ENCODE measurements at regions not wholly inside any gene's neighbourhood (a gene's known extent, or its start where the extent isn't known, plus 50 kb on each side); places are given as distances from the start of the nearest gene placed in this dataset.
A peak's percentile ranks its signal among the peaks of the same experiment; 100 is the strongest.

- Histone ChIP-seq H3K27ac (ENCODE audit: insufficient read depth, low read length) (no peak overlapping the region), H3K4me1 (ENCODE audit: control insufficient read depth, extremely low read depth, insufficient read depth, low read length) (no peaks in the 10 kb centered on the region), H3K79me2 (ENCODE audit: control insufficient read depth, insufficient read depth, low read length) (no peaks in the 10 kb centered on the region), H3K36me3 (ENCODE audit: control insufficient read depth, insufficient read depth, low read length) (no peaks in the 10 kb centered on the region), H4K20me1 (ENCODE audit: control insufficient read depth, extremely low read depth, insufficient read depth, low read length) (no peaks in the 10 kb centered on the region), H3K4me3 (replicated peaks in 1 of 4; ENCODE audit: control extremely low read depth in 1 of 4, insufficient read depth in 1 of 4, low read depth in 3 of 4, low read length in 4 of 4) (peak overlapping the region in 1 of 4 experiments; percentile 57), H2AFZ (ENCODE audit: low read length) (no peak overlapping the region), H3K27me3 (ENCODE audit: control insufficient read depth, insufficient read depth, low read length) (peaks cover 3% of the 10 kb centered on the region), H3K9me3 (ENCODE audit: control insufficient read depth, insufficient read depth, low read depth, low read length) (no peaks in the 10 kb centered on the region), H3K9ac (ENCODE audit: insufficient read depth, low read length) (no peak overlapping the region), H3K4me2 (ENCODE audit: extremely low read depth, insufficient read depth, low read length) (no peak overlapping the region)
- no peak for DNase-seq (ENCODE audit: low read depth in 2 of 2)
- peak; percentile 38 for TF ChIP-seq EZH2 (IDR thresholded peaks at IDR 0.05; ENCODE audit: low read length, missing control alignments)
- TF ChIP-seq, protein P1, sequence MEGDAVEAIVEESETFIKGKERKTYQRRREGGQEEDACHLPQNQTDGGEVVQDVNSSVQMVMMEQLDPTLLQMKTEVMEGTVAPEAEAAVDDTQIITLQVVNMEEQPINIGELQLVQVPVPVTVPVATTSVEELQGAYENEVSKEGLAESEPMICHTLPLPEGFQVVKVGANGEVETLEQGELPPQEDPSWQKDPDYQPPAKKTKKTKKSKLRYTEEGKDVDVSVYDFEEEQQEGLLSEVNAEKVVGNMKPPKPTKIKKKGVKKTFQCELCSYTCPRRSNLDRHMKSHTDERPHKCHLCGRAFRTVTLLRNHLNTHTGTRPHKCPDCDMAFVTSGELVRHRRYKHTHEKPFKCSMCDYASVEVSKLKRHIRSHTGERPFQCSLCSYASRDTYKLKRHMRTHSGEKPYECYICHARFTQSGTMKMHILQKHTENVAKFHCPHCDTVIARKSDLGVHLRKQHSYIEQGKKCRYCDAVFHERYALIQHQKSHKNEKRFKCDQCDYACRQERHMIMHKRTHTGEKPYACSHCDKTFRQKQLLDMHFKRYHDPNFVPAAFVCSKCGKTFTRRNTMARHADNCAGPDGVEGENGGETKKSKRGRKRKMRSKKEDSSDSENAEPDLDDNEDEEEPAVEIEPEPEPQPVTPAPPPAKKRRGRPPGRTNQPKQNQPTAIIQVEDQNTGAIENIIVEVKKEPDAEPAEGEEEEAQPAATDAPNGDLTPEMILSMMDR (conservative IDR thresholded peaks at IDR 0.05 in 1 of 2, IDR thresholded peaks at IDR 0.05 in 1 of 2; ENCODE audit: low read depth in 1 of 2, low read length in 2 of 2), result no peak
These were observed 139.1 kb upstream of the ZIC3 start for GRCh38 chrX:137426695-137427425.

DNA sequence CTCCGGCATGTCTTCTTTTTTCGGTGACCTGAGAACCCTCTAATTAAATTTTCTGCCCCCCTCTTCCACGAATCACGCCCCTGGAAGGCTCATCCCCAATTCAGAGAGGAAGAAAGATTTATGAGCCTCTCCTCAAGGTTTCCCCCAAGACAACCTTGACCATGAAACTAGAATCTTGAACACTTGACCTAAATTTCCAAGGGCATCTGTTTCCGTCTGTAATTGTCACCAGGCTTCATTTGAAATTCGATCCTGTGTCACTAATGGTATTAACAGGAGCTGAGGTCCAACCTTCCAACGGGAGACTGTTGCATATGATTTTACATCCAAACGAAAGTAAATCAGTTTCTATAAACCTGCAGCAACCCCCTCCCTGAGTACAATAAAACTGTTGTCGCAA, 139.9 kb upstream of the ZIC3 start:
- TF ChIP-seq, protein P1 (conservative IDR thresholded peaks at IDR 0.05 in 1 of 2, IDR thresholded peaks at IDR 0.05 in 1 of 2; ENCODE audit: low read depth in 1 of 2, low read length in 2 of 2), result no peak
- no peak for TF ChIP-seq EZH2 (IDR thresholded peaks at IDR 0.05; ENCODE audit: low read length, missing control alignments)
- no peak overlapping the region for H3K4me3 ChIP-seq (replicated peaks in 1 of 4; ENCODE audit: control extremely low read depth in 1 of 4, insufficient read depth in 1 of 4, low read depth in 3 of 4, low read length in 4 of 4)
- H3K9me3 ChIP-seq (ENCODE audit: control insufficient read depth, insufficient read depth, low read depth, low read length), result no peaks in the 10 kb centered on the region
- no peak for DNase-seq (ENCODE audit: low read depth in 2 of 2)
- H3K27ac ChIP-seq (ENCODE audit: insufficient read depth, low read length), result no peak overlapping the region
- no peaks in the 10 kb centered on the region for H3K79me2 ChIP-seq (ENCODE audit: control insufficient read depth, insufficient read depth, low read length)
- no peaks in the 10 kb centered on the region for H4K20me1 ChIP-seq (ENCODE audit: control insufficient read depth, extremely low read depth, insufficient read depth, low read length)
- H3K4me2 ChIP-seq (ENCODE audit: extremely low read depth, insufficient read depth, low read length), result no peak overlapping the region
- no peaks in the 10 kb centered on the region for H3K36me3 ChIP-seq (ENCODE audit: control insufficient read depth, insufficient read depth, low read length)
- H2AFZ ChIP-seq (ENCODE audit: low read length), result no peak overlapping the region
- H3K4me1 ChIP-seq (ENCODE audit: control insufficient read depth, extremely low read depth, insufficient read depth, low read length), result no peaks in the 10 kb centered on the region
- H3K9ac ChIP-seq (ENCODE audit: insufficient read depth, low read length), result no peak overlapping the region
- H3K27me3 ChIP-seq (ENCODE audit: control insufficient read depth, insufficient read depth, low read length), result peaks cover 3% of the 10 kb centered on the region

DNA sequence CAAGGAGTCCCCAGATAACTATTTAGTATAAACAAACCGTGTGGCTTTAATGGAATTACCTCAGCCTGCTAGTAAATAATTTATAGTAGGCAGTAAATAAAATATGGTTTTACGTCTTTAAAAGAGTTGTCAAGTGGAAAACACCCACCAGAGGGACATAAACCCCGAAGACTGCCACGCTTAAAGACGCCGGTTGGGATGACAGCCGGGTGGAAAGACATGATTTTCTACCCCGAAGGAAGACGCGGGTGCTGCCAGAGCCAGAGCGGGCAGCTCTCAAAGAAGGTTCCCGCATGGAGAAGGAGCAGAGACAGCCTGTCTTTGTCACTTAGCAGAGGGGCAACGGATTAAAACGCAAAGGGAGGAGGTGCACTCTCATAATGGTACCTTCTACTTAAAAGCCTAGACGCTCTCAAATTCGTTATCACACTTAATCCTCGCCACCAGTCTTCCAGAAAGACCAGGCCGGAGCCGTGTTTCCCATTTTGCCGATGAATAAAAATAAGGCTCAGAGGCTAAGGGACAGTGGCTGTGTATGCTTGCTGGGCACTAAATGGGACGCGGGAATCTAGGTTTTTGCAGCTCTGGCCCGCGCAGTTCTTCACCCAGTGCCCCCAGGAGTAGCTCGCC, 140.5 kb upstream of the ZIC3 start:
- H3K36me3 ChIP-seq (ENCODE audit: control insufficient read depth, insufficient read depth, low read length), result no peaks in the 10 kb centered on the region
- H4K20me1 ChIP-seq (ENCODE audit: control insufficient read depth, extremely low read depth, insufficient read depth, low read length), result no peaks in the 10 kb centered on the region
- no peak overlapping the region for H3K9ac ChIP-seq (ENCODE audit: insufficient read depth, low read length)
- no peaks in the 10 kb centered on the region for H3K9me3 ChIP-seq (ENCODE audit: control insufficient read depth, insufficient read depth, low read depth, low read length)
- no peaks in the 10 kb centered on the region for H3K4me1 ChIP-seq (ENCODE audit: control insufficient read depth, extremely low read depth, insufficient read depth, low read length)
- no peak overlapping the region for H3K4me3 ChIP-seq (replicated peaks in 1 of 4; ENCODE audit: control extremely low read depth in 1 of 4, insufficient read depth in 1 of 4, low read depth in 3 of 4, low read length in 4 of 4)
- H3K79me2 ChIP-seq (ENCODE audit: control insufficient read depth, insufficient read depth, low read length), result no peaks in the 10 kb centered on the region
- DNase-seq (ENCODE audit: low read depth in 2 of 2), result no peak
- no peak overlapping the region for H3K27ac ChIP-seq (ENCODE audit: insufficient read depth, low read length)
- H3K27me3 ChIP-seq (ENCODE audit: control insufficient read depth, insufficient read depth, low read length), result peaks cover 3% of the 10 kb centered on the region
- TF ChIP-seq, protein P1 (conservative IDR thresholded peaks at IDR 0.05 in 1 of 2, IDR thresholded peaks at IDR 0.05 in 1 of 2; ENCODE audit: low read depth in 1 of 2, low read length in 2 of 2), result no peak
- TF ChIP-seq EZH2 (IDR thresholded peaks at IDR 0.05; ENCODE audit: low read length, missing control alignments), result no peak
- H3K4me2 ChIP-seq (ENCODE audit: extremely low read depth, insufficient read depth, low read length), result no peak overlapping the region
- no peak overlapping the region for H2AFZ ChIP-seq (ENCODE audit: low read length)
